ENCODE measurements at regions not wholly inside any gene's neighbourhood (a gene's known extent, or its start where the extent isn't known, plus 50 kb on each side); places are given as distances from the start of the nearest gene placed in this dataset.

DNA sequence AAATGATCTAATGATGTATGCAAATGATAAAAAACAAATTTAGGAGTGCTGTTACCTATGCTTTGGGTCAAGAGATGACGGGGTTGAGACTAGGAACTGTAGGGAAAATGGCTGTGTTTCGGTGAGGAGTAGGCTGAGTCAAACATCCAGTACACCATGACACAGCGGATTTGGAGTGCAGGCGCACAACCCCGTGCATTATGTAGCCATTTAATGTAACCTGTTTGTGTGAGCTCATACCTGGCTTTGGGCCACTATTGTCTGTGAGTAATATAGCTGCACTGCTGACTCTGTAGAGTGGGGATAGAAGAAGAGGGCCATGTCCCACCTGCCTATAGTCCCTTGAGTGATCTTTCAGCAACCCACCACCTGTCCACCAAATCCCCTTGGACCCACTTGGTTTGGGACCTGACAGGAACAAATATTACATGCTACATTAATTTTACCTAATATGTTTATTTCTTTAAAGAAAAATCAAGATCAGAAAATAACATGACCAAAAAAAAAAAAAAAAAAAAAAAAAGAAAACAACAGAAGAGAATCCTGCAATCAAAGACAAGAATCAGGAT, 95.5 kb upstream of the KLHL1 start:
- TF ChIP-seq, protein P1, sequence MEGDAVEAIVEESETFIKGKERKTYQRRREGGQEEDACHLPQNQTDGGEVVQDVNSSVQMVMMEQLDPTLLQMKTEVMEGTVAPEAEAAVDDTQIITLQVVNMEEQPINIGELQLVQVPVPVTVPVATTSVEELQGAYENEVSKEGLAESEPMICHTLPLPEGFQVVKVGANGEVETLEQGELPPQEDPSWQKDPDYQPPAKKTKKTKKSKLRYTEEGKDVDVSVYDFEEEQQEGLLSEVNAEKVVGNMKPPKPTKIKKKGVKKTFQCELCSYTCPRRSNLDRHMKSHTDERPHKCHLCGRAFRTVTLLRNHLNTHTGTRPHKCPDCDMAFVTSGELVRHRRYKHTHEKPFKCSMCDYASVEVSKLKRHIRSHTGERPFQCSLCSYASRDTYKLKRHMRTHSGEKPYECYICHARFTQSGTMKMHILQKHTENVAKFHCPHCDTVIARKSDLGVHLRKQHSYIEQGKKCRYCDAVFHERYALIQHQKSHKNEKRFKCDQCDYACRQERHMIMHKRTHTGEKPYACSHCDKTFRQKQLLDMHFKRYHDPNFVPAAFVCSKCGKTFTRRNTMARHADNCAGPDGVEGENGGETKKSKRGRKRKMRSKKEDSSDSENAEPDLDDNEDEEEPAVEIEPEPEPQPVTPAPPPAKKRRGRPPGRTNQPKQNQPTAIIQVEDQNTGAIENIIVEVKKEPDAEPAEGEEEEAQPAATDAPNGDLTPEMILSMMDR (IDR thresholded peaks at IDR 0.05): no peak
- no peak for TF ChIP-seq POLR2A (IDR thresholded peaks at IDR 0.05)
- no peak for TF ChIP-seq POLR2AphosphoS5 (IDR thresholded peaks at IDR 0.05)
- no peak for TF ChIP-seq EP300 (IDR thresholded peaks at IDR 0.05; ENCODE audit: low read depth)
